ENCODE measurements at regions not wholly inside any gene's neighbourhood (a gene's known extent, or its start where the extent isn't known, plus 50 kb on each side); places are given as distances from the start of the nearest gene placed in this dataset.

- H4K20me1 ChIP-seq (replicated peaks; ENCODE audit: control insufficient read depth, extremely low read depth, insufficient read depth, low read length), result no peaks in the 10 kb centered on the region
- dilution Hi-C loops (cut with MboI; ENCODE audit: extremely low pct_ligation_motif_present, low sequenced_read_pairs), result no loop called here
- DNase-seq (ENCODE audit: low read depth, low spot score), result no peak
- H3K4me3 ChIP-seq (replicated peaks in 1 of 3; ENCODE audit: insufficient read depth in 1 of 3, low read depth in 1 of 3, low read length in 3 of 3), result no peak overlapping the region
- POLR2A ChIA-PET, result no interaction called here
- intact Hi-C loops (cut with micrococcal nuclease), result no loop called here
- H3K4me2 ChIP-seq (ENCODE audit: insufficient read depth, low read length), result no peak overlapping the region
- no peaks in the 10 kb centered on the region for H3K9me1 ChIP-seq (replicated peaks; ENCODE audit: control insufficient read depth, extremely low read depth, insufficient read depth, low read length)
- H3K4me1 ChIP-seq (ENCODE audit: control insufficient read depth, extremely low read depth, insufficient read depth, low read length), result no peaks in the 10 kb centered on the region
- no peaks in the 10 kb centered on the region for H3K27me3 ChIP-seq (ENCODE audit: control insufficient read depth in 2 of 2, insufficient read depth in 2 of 2, low read length in 2 of 2)
- TF ChIP-seq EZH2 (IDR thresholded peaks at IDR 0.05; ENCODE audit: borderline replicate concordance, low read depth, low read length, severe bottlenecking) (no peak), GATA2 (IDR thresholded peaks at IDR 0.05; ENCODE audit: insufficient read depth, insufficient read length, low read depth, low read length) (no peak), FOS (IDR thresholded peaks at IDR 0.05; ENCODE audit: borderline replicate concordance, insufficient read depth, low read length) (no peak), MYC (IDR thresholded peaks at IDR 0.05; ENCODE audit: low read depth, low read length) (no peak), POLR2A (IDR thresholded peaks at IDR 0.05; ENCODE audit: low read depth, low read length) (no peak), MAX (IDR thresholded peaks at IDR 0.05; ENCODE audit: insufficient read depth, insufficient read length) (no peak), POLR2AphosphoS5 (IDR thresholded peaks at IDR 0.05; ENCODE audit: insufficient read depth, low read depth, low read length) (no peak), JUN (IDR thresholded peaks at IDR 0.05; ENCODE audit: borderline replicate concordance, insufficient read depth, insufficient read length, low read depth) (no peak)
- TF ChIP-seq, protein P1, sequence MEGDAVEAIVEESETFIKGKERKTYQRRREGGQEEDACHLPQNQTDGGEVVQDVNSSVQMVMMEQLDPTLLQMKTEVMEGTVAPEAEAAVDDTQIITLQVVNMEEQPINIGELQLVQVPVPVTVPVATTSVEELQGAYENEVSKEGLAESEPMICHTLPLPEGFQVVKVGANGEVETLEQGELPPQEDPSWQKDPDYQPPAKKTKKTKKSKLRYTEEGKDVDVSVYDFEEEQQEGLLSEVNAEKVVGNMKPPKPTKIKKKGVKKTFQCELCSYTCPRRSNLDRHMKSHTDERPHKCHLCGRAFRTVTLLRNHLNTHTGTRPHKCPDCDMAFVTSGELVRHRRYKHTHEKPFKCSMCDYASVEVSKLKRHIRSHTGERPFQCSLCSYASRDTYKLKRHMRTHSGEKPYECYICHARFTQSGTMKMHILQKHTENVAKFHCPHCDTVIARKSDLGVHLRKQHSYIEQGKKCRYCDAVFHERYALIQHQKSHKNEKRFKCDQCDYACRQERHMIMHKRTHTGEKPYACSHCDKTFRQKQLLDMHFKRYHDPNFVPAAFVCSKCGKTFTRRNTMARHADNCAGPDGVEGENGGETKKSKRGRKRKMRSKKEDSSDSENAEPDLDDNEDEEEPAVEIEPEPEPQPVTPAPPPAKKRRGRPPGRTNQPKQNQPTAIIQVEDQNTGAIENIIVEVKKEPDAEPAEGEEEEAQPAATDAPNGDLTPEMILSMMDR (IDR thresholded peaks at IDR 0.05; ENCODE audit: extremely low read depth in 1 of 2, insufficient read depth in 1 of 2, low read depth in 1 of 2, low read length in 2 of 2), result no peak
- no peak overlapping the region for H3K27ac ChIP-seq (ENCODE audit: insufficient read depth, low read depth, low read length)
- BruUV-seq (replicated peaks), result no TSS peak
- CTCF ChIA-PET, result no interaction called here
- H3K79me2 ChIP-seq (ENCODE audit: control insufficient read depth, insufficient read depth, low read length), result no peaks in the 10 kb centered on the region
- FAIRE-seq, result no peak
- H3K9me3 ChIP-seq (replicated peaks; ENCODE audit: control insufficient read depth, insufficient read depth, low read length), result no peaks in the 10 kb centered on the region
- H3K9ac ChIP-seq (replicated peaks; ENCODE audit: extremely low read depth, insufficient read depth, low read length), result no peak overlapping the region
- no peaks in the 10 kb centered on the region for H3K36me3 ChIP-seq (ENCODE audit: control insufficient read depth in 2 of 2, extremely low read depth in 1 of 2, insufficient read depth in 2 of 2, low read length in 2 of 2)
- H2AFZ ChIP-seq (ENCODE audit: low read depth, low read length), result no peak overlapping the region
These were observed 511.2 kb upstream of the LRRC4C start for GRCh38 chr11:41970681-41971080.

All from endothelial cell of umbilical vein (primary cell).